B cell (primary cell): ENCODE measurements at regions not wholly inside any gene's neighbourhood (a gene's known extent, or its start where the extent isn't known, plus 50 kb on each side); places are given as distances from the start of the nearest gene placed in this dataset.

Experiments
- ATAC-seq: fragments of 200-7000 bp; cut with Tn5 transposase; one replicate; pipeline ENCODE4 v1.10.0; 2021; ENCODE audit warnings: low read depth, mild to moderate bottlenecking, moderate number of reproducible peaks, moderate library complexity
- CTCF ChIA-PET: fragments of 350-600 bp; sonication (Branson Sonifier 250); formaldehyde crosslinking; loops from one replicate; lab custom pipeline; 2021; ENCODE audit warnings: antibody characterized with exemption, inconsistent platforms; lab: Charles Lee
- POLR2A ChIA-PET: fragments of 350-600 bp; sonication (Branson Sonifier 250); formaldehyde crosslinking; loops from one replicate; lab custom pipeline; 2021; ENCODE audit warnings: antibody characterized with exemption; lab: Charles Lee
- DNase-seq: peaks from one replicate; pipeline ENCODE4 v3.0.0; 2013
- H2AFZ ChIP-seq: 2 replicates; pipeline ENCODE4 v1.6.1; 2012; ENCODE audit warnings: mild to moderate bottlenecking, low read depth, low read length; ENCODE audit not compliant: insufficient read depth, poor library complexity, severe bottlenecking
- H3K27ac ChIP-seq, 2 donors: 1 replicate in 1 of 2; 2 replicates in 1 of 2; pipeline ENCODE4 v1.5.1; 2012 to 2013; ENCODE audit warnings: low read length in 2 of 2, mild to moderate bottlenecking in 2 of 2, moderate library complexity in 1 of 2
- H3K27me3 ChIP-seq, 4 experiments: fragments of 200-600 bp in 1 of 4; sonication (generic) in 1 of 4; replicated peaks in 1 of 4; 1 replicate in 2 of 4; 2 replicates in 2 of 4; pipeline versions ENCODE4 v1.6.1 to v1.7.0; 2013 to 2016; ENCODE audit warnings: low read length in 3 of 4, mild to moderate bottlenecking in 2 of 4, mixed read lengths in 1 of 4, moderate library complexity in 1 of 4; ENCODE audit not compliant: insufficient read depth in 4 of 4, control insufficient read depth in 3 of 4; ENCODE audit errors: control extremely low read depth in 1 of 4
- H3K36me3 ChIP-seq, 2 experiments: replicated peaks in 1 of 2; 1 replicate in 1 of 2; 2 replicates in 1 of 2; pipeline versions ENCODE4 v1.6.1 to v1.7.1; 2013; ENCODE audit warnings: low read length in 1 of 2; ENCODE audit not compliant: insufficient read depth in 2 of 2, control insufficient read depth in 1 of 2; ENCODE audit errors: control extremely low read depth in 1 of 2, extremely low read depth in 1 of 2
- H3K4me1 ChIP-seq, 2 donors: fragments of 200-600 bp in 1 of 2; sonication (generic) in 1 of 2; 1 replicate in 1 of 2; 2 replicates in 1 of 2; pipeline versions ENCODE4 v1.5.1 to v1.6.1; 2013 to 2017; ENCODE audit warnings: low read length in 2 of 2; ENCODE audit not compliant: control insufficient read depth in 2 of 2, insufficient read depth in 2 of 2
- H3K4me2 ChIP-seq: replicated peaks from 2 replicates; pipeline ENCODE3; 2012; ENCODE audit warnings: mild to moderate bottlenecking, low read depth, low read length; ENCODE audit not compliant: poor library complexity, severe bottlenecking
- H3K4me3 ChIP-seq, 5 experiments: fragments of 200-600 bp in 1 of 5; sonication (generic) in 1 of 5; 1 replicate in 3 of 5; 2 replicates in 2 of 5; pipeline versions ENCODE4 v1.5.1 to v1.7.0; 2011 to 2016; ENCODE audit warnings: low read length in 4 of 5, mild to moderate bottlenecking in 4 of 5, low read depth in 2 of 5, control low read depth in 1 of 5, moderate library complexity in 1 of 5; ENCODE audit not compliant: insufficient read depth in 1 of 5; ENCODE audit errors: control extremely low read depth in 1 of 5, extremely low read depth in 1 of 5
- H3K79me2 ChIP-seq: fragments of 200-600 bp; sonication (generic); one replicate; pipeline ENCODE4 v1.6.0; 2016; ENCODE audit warnings: low read length; ENCODE audit not compliant: control insufficient read depth, insufficient read depth
- H3K9ac ChIP-seq: fragments of 200-600 bp; sonication (generic); 2 replicates; pipeline ENCODE4 v1.6.1; 2017; ENCODE audit warnings: mild to moderate bottlenecking, low read length, moderate library complexity
- H3K9me3 ChIP-seq, 3 donors: one replicate each; pipeline versions ENCODE4 v1.6.1 to v1.7.1; 2013; ENCODE audit warnings: low read length in 2 of 3; ENCODE audit not compliant: control insufficient read depth in 2 of 3, insufficient read depth in 1 of 3; ENCODE audit errors: control extremely low read depth in 1 of 3
- H4K20me1 ChIP-seq: 2 replicates; pipeline ENCODE4 v1.6.0; 2012; ENCODE audit warnings: mild to moderate bottlenecking, low read length; ENCODE audit not compliant: insufficient read depth, control insufficient read depth, poor library complexity, severe bottlenecking
- H3K27ac Mint-ChIP-seq: one replicate; pipeline ENCODE4 v1.8.0; 2021; ENCODE audit warnings: mixed read lengths
- H3K27me3 Mint-ChIP-seq: one replicate; pipeline ENCODE4 v1.8.0; 2021; ENCODE audit warnings: mixed read lengths
- H3K4me1 Mint-ChIP-seq: one replicate; pipeline ENCODE4 v1.8.0; 2021; ENCODE audit warnings: mixed read lengths
- H3K4me3 Mint-ChIP-seq: one replicate; pipeline ENCODE4 v1.8.0; 2021; ENCODE audit warnings: mixed read lengths
- H3K9me3 Mint-ChIP-seq: one replicate; pipeline ENCODE4 v1.8.0; 2022; ENCODE audit warnings: mixed read lengths; ENCODE audit not compliant: insufficient read depth
- CTCF ChIP-seq: fragments of 200-600 bp; IDR thresholded peaks from one replicate; pipeline ENCODE4 v1.8.0; 2022; ENCODE audit warnings: antibody characterized with exemption, mild to moderate bottlenecking
- EZH2 ChIP-seq: IDR thresholded peaks from 2 replicates; pipeline ENCODE4 v1.6.1; 2012; ENCODE audit warnings: borderline replicate concordance, low read depth, mild to moderate bottlenecking, moderate library complexity, low read length; ENCODE audit not compliant: insufficient read depth, poor library complexity, severe bottlenecking
- WGBS: methylation state at CpG from one replicate; pipeline ENCODE4 v1.1.5; 2013; ENCODE audit warnings: missing lambda C conversion rate; ENCODE audit not compliant: insufficient coverage; 5-methylcytosine and 5-hydroxymethylcytosine counted together
- intact Hi-C: fragments of 100-400 bp; cut with micrococcal nuclease; formaldehyde crosslinking; loops from one replicate; pipeline ENCODE4 v1.10.0; 2022

- Histone ChIP-seq H3K4me3 (no peak overlapping the region), H3K27me3 (peaks cover 0 to 3% (median under 1%) of the 10 kb centered on the region in 4 experiments), H3K27ac (no peak overlapping the region), H3K9me3 (peaks cover 0 to 7% (median 0%) of the 10 kb centered on the region in 3 donors), H3K79me2 (no peaks in the 10 kb centered on the region), H3K36me3 (no peaks in the 10 kb centered on the region), H3K4me2 (no peak overlapping the region), H3K9ac (no peak overlapping the region), H4K20me1 (no peaks in the 10 kb centered on the region), H3K4me1 (peaks cover 3 to 7% of the 10 kb centered on the region in 2 donors), H2AFZ (no peak overlapping the region)
- Mint-ChIP-seq H3K27me3 (peaks cover 12% of the 10 kb centered on the region), H3K4me3 (no peak overlapping the region), H3K27ac (no peak overlapping the region), H3K9me3 (no peaks in the 10 kb centered on the region), H3K4me1 (peaks cover 14% of the 10 kb centered on the region)
- intact Hi-C loops: no loop called here
- ChIA-PET CTCF (no interaction called here), POLR2A (no interaction called here)
- DNase-seq (no peak), ATAC-seq (no peak)
- WGBS: 88% methylated on average over 6 of the region's 9 CpGs
- no peak for TF ChIP-seq CTCF
These were observed 179.4 kb downstream of the ZBTB18 start for GRCh38 chr1:244230470-244230869.

- intact Hi-C loops: no loop called here
- Mint-ChIP-seq H3K4me3 (no peak overlapping the region), H3K4me1 (peaks cover 14% of the 10 kb centered on the region), H3K27ac (no peak overlapping the region), H3K27me3 (peaks cover 11% of the 10 kb centered on the region), H3K9me3 (no peaks in the 10 kb centered on the region)
- Histone ChIP-seq H3K9ac (no peak overlapping the region), H2AFZ (no peak overlapping the region), H3K36me3 (no peaks in the 10 kb centered on the region), H3K27me3 (peaks cover 0 to 3% (median 0%) of the 10 kb centered on the region in 4 experiments), H3K79me2 (no peaks in the 10 kb centered on the region), H3K4me1 (peaks cover 3 to 7% of the 10 kb centered on the region in 2 donors), H3K4me3 (no peak overlapping the region), H3K9me3 (peaks cover 0 to 7% (median 0%) of the 10 kb centered on the region in 3 donors), H3K4me2 (no peak overlapping the region), H3K27ac (no peak overlapping the region), H4K20me1 (no peaks in the 10 kb centered on the region)
- DNase-seq (no peak), ATAC-seq (no peak)
- ChIA-PET POLR2A (no interaction called here), CTCF (interaction anchor here (1.1 kb wide), 1 partner anchor 41 kb away, joined by 3 read pairs; no protein-coding TSS in a partner anchor)
- TF ChIP-seq EZH2 (no peak), CTCF (no peak)
- 81% methylated on average over 8 of the region's 8 CpGs for WGBS
These were observed 180.1 kb downstream of the ZBTB18 start for GRCh38 chr1:244231193-244231571.
